GM10266 (cell line): ENCODE measurements at regions not wholly inside any gene's neighbourhood (a gene's known extent, or its start where the extent isn't known, plus 50 kb on each side); places are given as distances from the start of the nearest gene placed in this dataset.
"Not testable (repeated sequence)": the region's sequence is repeated elsewhere in the genome, so short reads cannot be mapped to it uniquely, and the experiment has no call there.

Experiments
- DNase-seq: peaks from one replicate; pipeline ENCODE4 v3.0.0; 2012; ENCODE audit errors: extremely low spot score
- CTCF ChIP-seq: IDR thresholded peaks from 2 replicates; pipeline ENCODE4 v1.5.1; 2012; ENCODE audit warnings: mild to moderate bottlenecking, low read depth; ENCODE audit not compliant: control insufficient read depth, insufficient read depth; ENCODE audit errors: missing control alignments

GRCh38 chrX:155747520-155747919, 133.6 kb upstream of the VAMP7 start:
- DNase-seq, result no peak
- TF ChIP-seq CTCF, result no peak

GRCh38 chrX:155745792-155746191, 133.0 kb upstream of the TMLHE start:
- no peak for DNase-seq
- no peak for TF ChIP-seq CTCF

GRCh38 chrX:155744534-155744933, 131.8 kb upstream of the TMLHE start:
- TF ChIP-seq CTCF, result no peak
- no peak for DNase-seq

GRCh38 chrX:155728335-155728734, 115.6 kb upstream of the TMLHE start:
- DNase-seq, result not testable (repeated sequence)

GRCh38 chrX:155718972-155719586, 106.3 kb upstream of the TMLHE start:
- no peak for TF ChIP-seq CTCF
- DNase-seq, result no peak

- no peak for DNase-seq
- no peak for TF ChIP-seq CTCF
Measured at GRCh38 chrX:155715141-155715540, 102.4 kb upstream of the TMLHE start.

- DNase-seq, result no peak
- no peak for TF ChIP-seq CTCF
Measured at GRCh38 chrX:155695419-155695818, 82.7 kb upstream of the TMLHE start.

GRCh38 chrX:155694649-155695048, 81.9 kb upstream of the TMLHE start:
- DNase-seq, result no peak
- no peak for TF ChIP-seq CTCF
